Fibroblast of mammary gland (primary cell): ENCODE measurements at regions not wholly inside any gene's neighbourhood (a gene's known extent, or its start where the extent isn't known, plus 50 kb on each side); places are given as distances from the start of the nearest gene placed in this dataset.

Experiments used
- DNase-seq: peaks from one replicate; pipeline ENCODE4 v3.0.0-alpha.2; 2010; ENCODE audit warnings: low read depth
- H3K4me3 ChIP-seq: 2 replicates; pipeline ENCODE4 v1.5.1; 2011; ENCODE audit warnings: low read depth, mild to moderate bottlenecking, low read length, moderate library complexity; ENCODE audit not compliant: control insufficient read depth
- CTCF ChIP-seq: conservative IDR thresholded peaks from 2 replicates; pipeline ENCODE4 v1.5.1; 2011; ENCODE audit warnings: low read depth, low read length, inconsistent platforms; ENCODE audit not compliant: control insufficient read depth, insufficient read depth

DNA sequence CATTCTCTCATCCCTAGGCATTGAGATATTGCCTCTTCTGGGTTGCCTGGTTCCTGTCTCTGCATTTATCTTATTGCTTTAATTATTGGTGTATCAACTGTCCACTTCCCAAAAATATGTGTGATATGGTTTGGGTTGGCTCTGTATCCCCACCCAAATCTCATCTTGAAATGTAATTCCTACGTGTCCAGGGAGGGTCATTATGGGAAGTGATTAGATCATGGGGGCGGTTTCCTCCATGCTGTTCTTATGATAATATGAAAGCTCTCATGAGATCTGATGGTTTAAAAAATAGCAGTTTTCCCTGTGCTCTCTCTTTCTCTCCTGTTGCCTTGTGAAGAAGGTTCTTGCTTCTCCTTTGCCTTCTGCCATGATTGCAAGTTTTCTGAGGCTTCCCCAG lies 308.3 kb upstream of the HS3ST1 start:
- TF ChIP-seq CTCF: no peak
- H3K4me3 ChIP-seq: no peak overlapping the region
- no peak for DNase-seq

- H3K4me3 ChIP-seq: no peak overlapping the region
- TF ChIP-seq CTCF: no peak
- DNase-seq: no peak
These were observed 307.0 kb upstream of the HS3ST1 start for GRCh38 chr4:11735651-11736050.

- DNase-seq: no peak
- TF ChIP-seq CTCF: no peak
- no peak overlapping the region for H3K4me3 ChIP-seq
These were observed 303.5 kb upstream of the HS3ST1 start for GRCh38 chr4:11732155-11732554.

DNA sequence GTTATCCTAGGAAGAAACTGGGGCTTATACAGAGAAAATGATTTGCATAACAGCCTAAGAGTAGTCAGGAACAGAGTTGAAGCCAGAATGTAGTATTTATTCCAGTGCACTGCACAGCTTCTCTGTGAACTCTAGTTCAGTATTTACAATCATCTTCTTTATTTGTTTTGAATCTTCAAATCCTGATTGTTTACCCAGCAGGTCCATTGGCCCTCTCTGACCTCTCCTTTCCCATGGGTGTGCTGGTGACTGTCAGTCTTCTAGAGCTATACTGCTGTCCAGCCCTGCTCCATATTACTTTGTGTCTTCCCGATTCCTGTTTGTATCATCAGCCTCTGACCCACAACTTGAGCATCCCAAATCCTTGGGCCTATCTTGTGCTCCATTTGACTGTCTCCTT lies 301.9 kb upstream of the HS3ST1 start:
- no peak for TF ChIP-seq CTCF
- no peak for DNase-seq
- no peak overlapping the region for H3K4me3 ChIP-seq

DNA sequence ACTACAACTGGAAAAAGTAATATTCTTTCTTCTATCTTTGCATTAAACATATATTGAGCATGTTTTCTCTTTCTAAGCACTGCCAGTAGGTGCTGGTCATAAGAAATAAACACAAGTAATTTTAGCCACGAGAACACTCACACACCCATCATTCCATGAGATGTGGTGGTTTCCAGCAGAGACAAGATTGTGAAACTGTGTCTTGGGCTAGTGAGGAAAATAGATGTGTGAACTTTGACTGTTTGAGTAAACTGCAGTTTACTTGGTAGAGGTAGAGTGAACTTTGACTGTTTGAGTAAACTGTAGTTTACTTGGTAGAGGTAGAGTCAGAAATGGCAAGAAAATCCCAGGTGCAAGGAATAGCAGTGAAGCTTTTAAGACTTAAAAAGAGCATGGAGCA lies 300.9 kb upstream of the HS3ST1 start:
- TF ChIP-seq CTCF: no peak
- peak; percentile 59 for DNase-seq

GRCh38 chr4:11727903-11728564 lies 299.3 kb upstream of the HS3ST1 start:
- no peak for TF ChIP-seq CTCF
- no peak overlapping the region for H3K4me3 ChIP-seq
- no peak for DNase-seq

More for the DNA sequence above, 300.9 kb upstream of the HS3ST1 start:
- no peak overlapping the region for H3K4me3 ChIP-seq

- no peak for TF ChIP-seq CTCF
- peak; percentile 69 for DNase-seq
- no peak overlapping the region for H3K4me3 ChIP-seq
These were observed 296.0 kb upstream of the HS3ST1 start for GRCh38 chr4:11724731-11725130.
